PFSK-1 (cell line): ENCODE measurements at regions not wholly inside any gene's neighbourhood (a gene's known extent, or its start where the extent isn't known, plus 50 kb on each side); places are given as distances from the start of the nearest gene placed in this dataset.

Experiments
- FOXP2 ChIP-seq: optimal IDR thresholded peaks from 2 replicates; pipeline ENCODE3; 2011; ENCODE audit warnings: borderline replicate concordance, control low read depth, inconsistent platforms; ENCODE audit not compliant: insufficient read depth; ENCODE audit errors: extremely low read length, extremely low read depth
- POLR2AphosphoS5 ChIP-seq: IDR thresholded peaks from 2 replicates; pipeline ENCODE4 v1.6.1; 2012; ENCODE audit warnings: low read depth, mild to moderate bottlenecking, control low read depth, low read length, moderate library complexity
- REST ChIP-seq, 2 experiments: IDR thresholded peaks; 2 replicates each; pipeline versions ENCODE4 v1.6.1 to v1.8.0; 2011 to 2012; ENCODE audit warnings: low read depth in 2 of 2, low read length in 2 of 2, control low read depth in 1 of 2, inconsistent platforms in 1 of 2, mild to moderate bottlenecking in 1 of 2, moderate library complexity in 1 of 2; ENCODE audit not compliant: insufficient read depth in 1 of 2
- SIN3A ChIP-seq: IDR thresholded peaks from 2 replicates; pipeline ENCODE4 v1.6.1; 2012; ENCODE audit warnings: mild to moderate bottlenecking, low read length, moderate library complexity, borderline replicate concordance; ENCODE audit not compliant: insufficient read depth
- TAF1 ChIP-seq: IDR thresholded peaks from 2 replicates; pipeline ENCODE4 v1.6.1; 2012; ENCODE audit warnings: low read length, control low read depth, borderline replicate concordance; ENCODE audit not compliant: insufficient read depth

GRCh38 chr12:127063339-127064072, 1203.5 kb upstream of the TMEM132C start:
- no peak for TF ChIP-seq POLR2AphosphoS5

- TF ChIP-seq FOXP2 (no peak), SIN3A (no peak), REST (IDR thresholded peaks at IDR 0.05; ENCODE audit: insufficient read depth in 1 of 2, low read depth in 2 of 2, low read length in 2 of 2) (no peak), POLR2AphosphoS5 (no peak), TAF1 (no peak)
These were observed 1202.8 kb upstream of the TMEM132C start for GRCh38 chr12:127064207-127064606.

DNA sequence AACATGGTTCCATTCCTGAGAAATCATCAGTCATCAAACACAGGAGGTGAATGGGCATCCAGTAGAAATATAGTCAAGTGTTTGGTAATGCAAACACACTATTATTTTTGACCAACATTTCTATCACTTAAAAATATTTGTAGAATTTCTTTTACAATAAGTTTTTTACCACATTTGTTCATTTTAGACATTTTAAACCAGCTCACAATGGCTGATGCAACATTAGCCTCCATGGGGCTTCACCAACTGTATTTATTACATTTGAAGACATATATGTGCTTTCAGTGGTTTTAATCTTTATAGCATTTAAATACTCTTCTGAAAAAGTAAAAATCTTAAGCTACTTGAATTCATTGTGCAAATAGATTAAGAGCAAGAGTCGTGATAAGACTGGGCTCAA, 1201.4 kb upstream of the TMEM132C start:
- TF ChIP-seq TAF1: no peak
- TF ChIP-seq REST (IDR thresholded peaks at IDR 0.05; ENCODE audit: insufficient read depth in 1 of 2, low read depth in 2 of 2, low read length in 2 of 2): no peak
- TF ChIP-seq FOXP2: no peak
- no peak for TF ChIP-seq POLR2AphosphoS5
- no peak for TF ChIP-seq SIN3A

DNA sequence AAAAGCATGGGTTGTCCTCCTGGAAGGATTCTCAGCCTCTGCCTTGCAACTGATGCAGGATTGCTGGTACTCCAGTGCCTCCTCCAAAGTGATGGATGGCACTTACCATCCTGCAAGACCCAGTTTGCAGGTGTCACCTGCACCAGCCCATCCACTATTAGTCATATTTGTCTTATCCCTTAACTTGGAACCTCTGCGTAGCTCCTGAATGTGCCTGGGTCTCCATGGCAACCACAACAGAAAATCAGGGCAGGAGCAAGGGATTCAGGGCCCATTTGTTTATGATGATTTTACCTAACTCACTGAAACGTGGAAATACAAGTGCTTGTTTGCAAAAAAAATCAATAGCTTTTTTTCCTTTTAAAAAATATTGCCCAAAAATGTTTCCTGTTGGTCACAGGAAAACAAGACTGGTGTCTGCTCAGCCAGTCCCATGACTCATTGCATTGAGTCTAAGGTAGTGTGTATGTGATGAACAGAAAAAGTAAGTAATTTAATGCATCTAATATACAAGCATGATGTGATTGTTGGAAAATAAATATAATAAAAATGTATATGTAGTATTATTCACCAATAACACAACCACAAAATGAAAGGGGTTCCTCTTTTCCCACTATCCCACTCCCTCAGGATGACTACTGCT, 1196.3 kb upstream of the TMEM132C start:
- TF ChIP-seq SIN3A (no peak), REST (IDR thresholded peaks at IDR 0.05; ENCODE audit: insufficient read depth in 1 of 2, low read depth in 2 of 2, low read length in 2 of 2) (no peak), FOXP2 (no peak), TAF1 (no peak), POLR2AphosphoS5 (no peak)

GRCh38 chr12:127074161-127074560, 1192.8 kb upstream of the TMEM132C start:
- TF ChIP-seq FOXP2: no peak
- no peak for TF ChIP-seq SIN3A
- TF ChIP-seq REST (IDR thresholded peaks at IDR 0.05; ENCODE audit: insufficient read depth in 1 of 2, low read depth in 2 of 2, low read length in 2 of 2): no peak
- TF ChIP-seq TAF1: no peak
- TF ChIP-seq POLR2AphosphoS5: no peak
